K562 (cell line): ENCODE measurements at regions not wholly inside any gene's neighbourhood (a gene's known extent, or its start where the extent isn't known, plus 50 kb on each side); places are given as distances from the start of the nearest gene placed in this dataset.

Experiments used
- EHMT2 ChIP-seq: fragments of 450-650 bp; IDR thresholded peaks from 2 replicates; pipeline ENCODE4 v1.6.1; 2018; ENCODE audit warnings: antibody characterized with exemption
- FOXA3 ChIP-seq, 2 experiments: fragments of 450-650 bp in 1 of 2; sonication (generic) in 1 of 2; formaldehyde crosslinking; IDR thresholded peaks in 1 of 2; conservative IDR thresholded peaks in 1 of 2; 2 replicates each; pipeline versions ENCODE4 v1.4.0 to v1.8.0; 2020 to 2022; ENCODE audit warnings: mild to moderate bottlenecking in 2 of 2, missing genetic modification reagents in 1 of 2
- NFE2L1 ChIP-seq: fragments of 450-650 bp; IDR thresholded peaks from 2 replicates; pipeline ENCODE4 v1.6.1; 2016; ENCODE audit warnings: missing genetic modification characterization, low read depth, mild to moderate bottlenecking, missing compliant biosample characterization, moderate library complexity, borderline replicate concordance
- SUPT5H ChIP-seq: fragments of 450-650 bp; IDR thresholded peaks from 2 replicates; pipeline ENCODE4 v1.6.1; 2016
- ZNF76 ChIP-seq: fragments of 250-450 bp; sonication (Bioruptor Pico); IDR thresholded peaks from 2 replicates; pipeline ENCODE4 v1.4.0; 2020; ENCODE audit warnings: mild to moderate bottlenecking, moderate library complexity, borderline replicate concordance
- TF ChIP-seq, protein P1 (sequence below), 2 experiments: fragments of 450-650 bp; formaldehyde crosslinking in 1 of 2; IDR thresholded peaks; 2 replicates each; pipeline versions ENCODE4 v1.4.0 to v1.6.1; 2014 to 2020; ENCODE audit warnings: mild to moderate bottlenecking in 2 of 2, borderline replicate concordance in 1 of 2, low read depth in 1 of 2

DNA sequence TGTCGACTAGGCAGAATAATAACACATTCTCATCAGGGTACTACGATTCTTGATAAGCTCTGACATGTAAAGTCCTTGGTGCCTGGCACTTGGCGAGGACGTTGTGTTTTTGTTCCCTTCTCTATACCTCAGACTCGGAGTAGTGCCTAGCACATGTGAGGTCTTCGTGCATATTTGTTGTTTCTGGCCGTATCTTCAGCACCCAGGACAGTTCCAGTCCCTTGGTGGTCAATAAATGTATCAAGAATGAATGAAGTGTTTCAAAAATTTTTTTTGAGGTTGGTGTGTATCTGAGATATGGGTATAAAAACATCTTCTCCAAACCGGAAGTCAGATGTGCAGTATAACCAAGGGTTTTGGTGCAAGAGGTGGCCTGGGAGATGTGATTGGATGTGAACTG lies 198.2 kb downstream of the AACS start (continued):
- TF ChIP-seq, protein P1, sequence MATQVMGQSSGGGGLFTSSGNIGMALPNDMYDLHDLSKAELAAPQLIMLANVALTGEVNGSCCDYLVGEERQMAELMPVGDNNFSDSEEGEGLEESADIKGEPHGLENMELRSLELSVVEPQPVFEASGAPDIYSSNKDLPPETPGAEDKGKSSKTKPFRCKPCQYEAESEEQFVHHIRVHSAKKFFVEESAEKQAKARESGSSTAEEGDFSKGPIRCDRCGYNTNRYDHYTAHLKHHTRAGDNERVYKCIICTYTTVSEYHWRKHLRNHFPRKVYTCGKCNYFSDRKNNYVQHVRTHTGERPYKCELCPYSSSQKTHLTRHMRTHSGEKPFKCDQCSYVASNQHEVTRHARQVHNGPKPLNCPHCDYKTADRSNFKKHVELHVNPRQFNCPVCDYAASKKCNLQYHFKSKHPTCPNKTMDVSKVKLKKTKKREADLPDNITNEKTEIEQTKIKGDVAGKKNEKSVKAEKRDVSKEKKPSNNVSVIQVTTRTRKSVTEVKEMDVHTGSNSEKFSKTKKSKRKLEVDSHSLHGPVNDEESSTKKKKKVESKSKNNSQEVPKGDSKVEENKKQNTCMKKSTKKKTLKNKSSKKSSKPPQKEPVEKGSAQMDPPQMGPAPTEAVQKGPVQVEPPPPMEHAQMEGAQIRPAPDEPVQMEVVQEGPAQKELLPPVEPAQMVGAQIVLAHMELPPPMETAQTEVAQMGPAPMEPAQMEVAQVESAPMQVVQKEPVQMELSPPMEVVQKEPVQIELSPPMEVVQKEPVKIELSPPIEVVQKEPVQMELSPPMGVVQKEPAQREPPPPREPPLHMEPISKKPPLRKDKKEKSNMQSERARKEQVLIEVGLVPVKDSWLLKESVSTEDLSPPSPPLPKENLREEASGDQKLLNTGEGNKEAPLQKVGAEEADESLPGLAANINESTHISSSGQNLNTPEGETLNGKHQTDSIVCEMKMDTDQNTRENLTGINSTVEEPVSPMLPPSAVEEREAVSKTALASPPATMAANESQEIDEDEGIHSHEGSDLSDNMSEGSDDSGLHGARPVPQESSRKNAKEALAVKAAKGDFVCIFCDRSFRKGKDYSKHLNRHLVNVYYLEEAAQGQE (IDR thresholded peaks at IDR 0.05; ENCODE audit: borderline replicate concordance): peak; percentile 86
- TF ChIP-seq, protein P1 (CRISPR knock-in tag; IDR thresholded peaks at IDR 0.05; ENCODE audit: low read depth): no peak
- TF ChIP-seq EHMT2 (peak; percentile 80; the same call in 1 of the 2 replicates), FOXA3 (CRISPR knock-in tag; conservative IDR thresholded peaks at IDR 0.05 in 1 of 2, IDR thresholded peaks at IDR 0.05 in 1 of 2) (no peak), SUPT5H (no peak), NFE2L1 (no peak), ZNF76 (CRISPR knock-in tag) (no peak)
